ENCODE measurements at regions not wholly inside any gene's neighbourhood (a gene's known extent, or its start where the extent isn't known, plus 50 kb on each side); places are given as distances from the start of the nearest gene placed in this dataset.

DNA sequence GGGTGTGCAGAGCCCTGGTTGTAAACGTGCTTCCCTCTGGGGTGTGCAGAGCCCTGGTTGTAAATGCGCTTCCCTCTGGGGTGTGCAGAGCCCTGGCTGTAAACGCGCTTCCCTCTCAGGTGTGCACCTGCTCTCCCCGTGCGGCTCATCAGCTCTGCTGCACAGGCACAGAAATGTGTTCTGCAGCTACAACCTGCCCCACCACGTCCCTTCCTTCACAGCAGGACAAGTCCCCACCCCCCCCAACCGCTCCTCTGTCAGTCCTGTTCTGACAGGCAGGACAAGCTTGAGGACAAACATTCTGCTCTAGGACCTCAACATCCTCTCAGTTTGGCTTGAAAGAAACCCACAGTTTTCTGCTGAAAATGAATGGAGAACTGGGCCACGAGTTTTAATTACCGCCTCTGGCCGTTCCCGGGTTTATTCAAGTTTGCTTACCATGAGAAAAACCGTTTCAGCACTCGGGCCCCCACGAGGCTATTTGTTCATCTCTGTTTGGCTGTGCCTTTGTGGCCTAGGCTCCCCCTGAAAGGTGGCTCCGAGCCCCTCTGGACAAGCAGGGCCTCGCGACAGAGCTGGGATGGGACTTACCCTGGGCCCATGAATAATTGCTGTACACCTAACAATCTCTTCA is 81.0 kb upstream of the ASB18 start:
- Mint-ChIP-seq H3K9me3 (no peaks in the 10 kb centered on the region), H3K27ac (no peak overlapping the region), H3K27me3 (peaks cover 8% of the 10 kb centered on the region in 2 donors), H3K4me3 (no peak overlapping the region), H3K4me1 (peaks cover 0 to 2% (median 0%) of the 10 kb centered on the region in 3 donors), H3K36me3 (no peaks in the 10 kb centered on the region)
- DNase-seq: no peak
- no peaks in the 10 kb centered on the region for H3K4me1 ChIP-seq (ENCODE audit: control insufficient read depth in 1 of 2, extremely low read depth in 1 of 2, insufficient read depth in 2 of 2, low read length in 2 of 2)
- no peak overlapping the region for H3K27ac ChIP-seq (ENCODE audit: low read length)
- POLR2A ChIA-PET: no interaction called here
- WGBS (ENCODE audit: insufficient coverage): 74% methylated on average over 11 of the region's 18 CpGs
- H3K4me3 ChIP-seq (ENCODE audit: control insufficient read depth in 1 of 2, extremely low read depth in 1 of 2, low read length in 1 of 2): no peak overlapping the region
- peaks cover 0 to 41% of the 10 kb centered on the region in 2 experiments for H3K27me3 ChIP-seq (replicated peaks in 1 of 2; ENCODE audit: control insufficient read depth in 2 of 2, extremely low read depth in 1 of 2, insufficient read depth in 2 of 2, low read length in 1 of 2)
- no peaks in the 10 kb centered on the region for H3K9me3 ChIP-seq
- CTCF ChIA-PET: interaction anchor here in 1 of 2 donors (0.6 kb wide), 1 partner anchor 33 kb away, joined by 4 read pairs; no protein-coding TSS in a partner anchor
- no peaks in the 10 kb centered on the region for H3K36me3 ChIP-seq (ENCODE audit: control insufficient read depth in 2 of 2, extremely low read depth in 1 of 2, insufficient read depth in 1 of 2, low read length in 1 of 2)
- no peak for ATAC-seq (replicated peaks in 1 of 4)

DNA sequence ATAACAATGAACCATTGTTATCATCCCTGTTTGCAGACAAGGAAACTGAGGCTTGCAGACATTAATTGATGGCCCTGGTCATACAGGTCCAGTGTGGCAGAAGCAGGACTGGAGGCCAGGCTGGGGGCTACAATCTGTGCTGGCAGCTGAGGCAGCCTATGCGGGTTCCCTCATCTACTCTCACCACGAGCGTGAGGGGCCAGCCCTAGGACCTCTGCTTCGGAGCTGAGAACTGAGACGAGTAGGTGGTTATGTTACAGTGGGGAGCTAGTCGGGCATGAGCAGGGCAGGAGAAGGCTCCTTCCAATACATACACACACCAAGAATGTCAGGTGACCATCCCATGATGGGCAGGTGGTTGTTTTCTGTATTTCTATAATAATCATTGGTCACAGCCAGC is 82.2 kb upstream of the ASB18 start:
- no peak for DNase-seq
- Mint-ChIP-seq H3K9me3 (no peaks in the 10 kb centered on the region), H3K4me1 (peaks cover 0 to 2% (median 0%) of the 10 kb centered on the region in 3 donors), H3K27ac (no peak overlapping the region), H3K27me3 (peaks cover 8 to 10% of the 10 kb centered on the region in 2 donors), H3K4me3 (no peak overlapping the region), H3K36me3 (no peaks in the 10 kb centered on the region)
- POLR2A ChIA-PET: no interaction called here
- Histone ChIP-seq H3K4me3 (ENCODE audit: control insufficient read depth in 1 of 2, extremely low read depth in 1 of 2, low read length in 1 of 2) (no peak overlapping the region), H3K27me3 (replicated peaks in 1 of 2; ENCODE audit: control insufficient read depth in 2 of 2, extremely low read depth in 1 of 2, insufficient read depth in 2 of 2, low read length in 1 of 2) (peaks cover 0 to 47% of the 10 kb centered on the region in 2 experiments), H3K9me3 (no peaks in the 10 kb centered on the region), H3K4me1 (ENCODE audit: control insufficient read depth in 1 of 2, extremely low read depth in 1 of 2, insufficient read depth in 2 of 2, low read length in 2 of 2) (no peaks in the 10 kb centered on the region), H3K27ac (ENCODE audit: low read length) (no peak overlapping the region), H3K36me3 (ENCODE audit: control insufficient read depth in 2 of 2, extremely low read depth in 1 of 2, insufficient read depth in 1 of 2, low read length in 1 of 2) (no peaks in the 10 kb centered on the region)
- CTCF ChIA-PET: no interaction called here
- no CpG with 5 or more reads among the region's 6 CpGs for WGBS (ENCODE audit: insufficient coverage)
- no peak for ATAC-seq (replicated peaks in 1 of 4)

DNA sequence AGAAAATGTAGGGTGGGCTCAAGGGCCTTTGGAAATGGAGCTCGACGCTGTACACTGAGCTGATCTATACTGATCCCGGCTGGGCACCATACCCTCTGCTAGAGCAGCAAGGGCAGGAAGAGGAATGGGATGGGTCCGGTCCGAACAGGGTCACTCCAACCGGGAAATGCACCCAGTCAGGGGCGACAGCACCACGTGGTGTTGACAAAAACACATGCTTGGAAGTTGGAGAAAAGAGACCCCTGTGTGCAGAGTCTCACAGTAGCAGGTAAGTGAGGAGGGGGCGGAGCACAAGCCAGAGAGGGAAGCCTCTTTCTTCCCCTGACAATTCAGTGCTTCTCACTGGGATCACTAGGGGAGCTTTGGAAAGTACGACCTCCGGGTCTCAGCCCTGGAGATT is 84.1 kb upstream of the ASB18 start:
- Mint-ChIP-seq H3K4me3 (no peak overlapping the region), H3K36me3 (no peaks in the 10 kb centered on the region), H3K27me3 (peaks cover 8 to 20% of the 10 kb centered on the region in 2 donors), H3K9me3 (no peaks in the 10 kb centered on the region), H3K4me1 (peaks cover 4 to 6% (median 6%) of the 10 kb centered on the region in 3 donors), H3K27ac (no peak overlapping the region)
- H3K27me3 ChIP-seq (replicated peaks in 1 of 2; ENCODE audit: control insufficient read depth in 2 of 2, extremely low read depth in 1 of 2, insufficient read depth in 2 of 2, low read length in 1 of 2): peaks cover 0 to 43% of the 10 kb centered on the region in 2 experiments
- DNase-seq (no peak), ATAC-seq (replicated peaks in 1 of 4) (no peak)
- POLR2A ChIA-PET: interaction anchor here in 1 of 2 donors (0.5 kb wide), 1 partner anchor 1244 kb away, joined by 4 read pairs; no protein-coding TSS in a partner anchor
- WGBS (ENCODE audit: insufficient coverage): 80% methylated on average over 7 of the region's 11 CpGs
- CTCF ChIA-PET: interaction anchor here (0.6 to 0.7 kb wide), 6 partner anchors 163 to 1185 kb away, joined by 3 to 4 read pairs (median 3); no protein-coding TSS in a partner anchor
- H3K9me3 ChIP-seq: no peaks in the 10 kb centered on the region
- no peaks in the 10 kb centered on the region for H3K4me1 ChIP-seq (ENCODE audit: control insufficient read depth in 1 of 2, extremely low read depth in 1 of 2, insufficient read depth in 2 of 2, low read length in 2 of 2)
- no peak overlapping the region for H3K27ac ChIP-seq (ENCODE audit: low read length)
- H3K4me3 ChIP-seq (ENCODE audit: control insufficient read depth in 1 of 2, extremely low read depth in 1 of 2, low read length in 1 of 2): no peak overlapping the region
- H3K36me3 ChIP-seq (ENCODE audit: control insufficient read depth in 2 of 2, extremely low read depth in 1 of 2, insufficient read depth in 1 of 2, low read length in 1 of 2): no peaks in the 10 kb centered on the region

DNA sequence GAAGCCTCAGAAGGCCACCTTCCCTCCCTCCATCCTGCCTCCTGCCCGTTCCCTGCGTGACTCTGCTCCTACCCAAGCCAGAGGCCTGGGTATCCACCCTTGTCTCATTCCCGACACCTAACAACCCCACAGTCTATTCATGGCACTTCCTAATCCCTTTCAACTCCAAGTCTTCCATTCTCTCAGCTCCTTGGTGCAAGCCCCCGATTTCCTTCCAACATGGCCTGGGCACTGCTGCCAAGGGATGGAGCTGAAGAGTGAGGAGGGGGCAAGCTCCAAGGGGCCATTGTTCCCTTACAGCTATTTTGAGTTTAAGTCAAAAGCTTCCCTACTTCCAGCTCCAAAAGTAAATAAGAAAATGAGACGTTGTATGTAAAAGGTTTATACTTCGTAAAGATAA is 84.8 kb upstream of the ASB18 start:
- Mint-ChIP-seq H3K4me3 (no peak overlapping the region), H3K36me3 (no peaks in the 10 kb centered on the region), H3K27ac (no peak overlapping the region), H3K9me3 (no peaks in the 10 kb centered on the region), H3K4me1 (peaks cover 4 to 7% (median 5%) of the 10 kb centered on the region in 3 donors), H3K27me3 (peaks cover 8 to 20% of the 10 kb centered on the region in 2 donors)
- ChIA-PET CTCF (interaction anchor here (0.6 to 1.4 kb wide), 2 partner anchors 221 to 234 kb away, joined by 3 read pairs; partner anchors contain the start of gene ACKR3 (in 1 of the 2)), POLR2A (no interaction called here)
- no peaks in the 10 kb centered on the region for H3K9me3 ChIP-seq
- WGBS (ENCODE audit: insufficient coverage): 86% methylated on average over 1 of the region's 6 CpGs
- DNase-seq (no peak), ATAC-seq (replicated peaks in 1 of 4) (no peak)
- H3K36me3 ChIP-seq (ENCODE audit: control insufficient read depth in 2 of 2, extremely low read depth in 1 of 2, insufficient read depth in 1 of 2, low read length in 1 of 2): no peaks in the 10 kb centered on the region
- H3K4me3 ChIP-seq (ENCODE audit: control insufficient read depth in 1 of 2, extremely low read depth in 1 of 2, low read length in 1 of 2): no peak overlapping the region
- H3K4me1 ChIP-seq (ENCODE audit: control insufficient read depth in 1 of 2, extremely low read depth in 1 of 2, insufficient read depth in 2 of 2, low read length in 2 of 2): no peaks in the 10 kb centered on the region
- no peak overlapping the region for H3K27ac ChIP-seq (ENCODE audit: low read length)
- peaks cover 0 to 41% of the 10 kb centered on the region in 2 experiments for H3K27me3 ChIP-seq (replicated peaks in 1 of 2; ENCODE audit: control insufficient read depth in 2 of 2, extremely low read depth in 1 of 2, insufficient read depth in 2 of 2, low read length in 1 of 2)

DNA sequence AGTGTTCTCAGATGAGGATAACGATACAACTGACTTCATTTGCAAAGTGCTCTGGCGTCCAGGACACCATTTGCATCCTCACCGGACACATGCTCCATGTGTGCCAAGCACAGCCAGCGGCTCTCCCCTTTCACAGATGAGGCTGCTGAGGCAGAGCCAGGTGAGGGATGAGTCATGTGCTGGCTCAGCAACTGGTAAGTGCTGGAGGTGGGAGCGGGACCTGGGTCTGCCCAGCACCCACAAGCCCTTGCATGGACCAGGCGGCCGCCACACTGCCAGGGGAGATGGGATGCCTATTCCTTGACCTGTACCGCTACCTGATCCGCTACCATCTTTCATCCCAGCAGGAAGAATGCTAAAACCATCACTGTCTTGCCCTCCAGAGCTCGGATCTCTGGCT is 86.2 kb upstream of the ASB18 start:
- peaks cover 8 to 20% of the 10 kb centered on the region in 2 donors for H3K27me3 Mint-ChIP-seq
- POLR2A ChIA-PET: no interaction called here
- no peaks in the 10 kb centered on the region for H3K9me3 Mint-ChIP-seq
- H3K27ac Mint-ChIP-seq: no peak overlapping the region
- ATAC-seq (replicated peaks in 1 of 4) (no peak), DNase-seq (no peak)
- Histone ChIP-seq H3K36me3 (ENCODE audit: control insufficient read depth in 2 of 2, extremely low read depth in 1 of 2, insufficient read depth in 1 of 2, low read length in 1 of 2) (no peaks in the 10 kb centered on the region), H3K27ac (ENCODE audit: low read length) (no peak overlapping the region), H3K9me3 (no peaks in the 10 kb centered on the region), H3K4me3 (ENCODE audit: control insufficient read depth in 1 of 2, extremely low read depth in 1 of 2, low read length in 1 of 2) (no peak overlapping the region), H3K4me1 (ENCODE audit: control insufficient read depth in 1 of 2, extremely low read depth in 1 of 2, insufficient read depth in 2 of 2, low read length in 2 of 2) (no peaks in the 10 kb centered on the region), H3K27me3 (replicated peaks in 1 of 2; ENCODE audit: control insufficient read depth in 2 of 2, extremely low read depth in 1 of 2, insufficient read depth in 2 of 2, low read length in 1 of 2) (peaks cover 0 to 33% of the 10 kb centered on the region in 2 experiments)
- H3K36me3 Mint-ChIP-seq: no peaks in the 10 kb centered on the region
- CTCF ChIA-PET: no interaction called here
- H3K4me1 Mint-ChIP-seq: peaks cover 4 to 9% (median 5%) of the 10 kb centered on the region in 3 donors
- H3K4me3 Mint-ChIP-seq: no peak overlapping the region
- WGBS (ENCODE audit: insufficient coverage): 74% methylated on average over 10 of the region's 10 CpGs

DNA sequence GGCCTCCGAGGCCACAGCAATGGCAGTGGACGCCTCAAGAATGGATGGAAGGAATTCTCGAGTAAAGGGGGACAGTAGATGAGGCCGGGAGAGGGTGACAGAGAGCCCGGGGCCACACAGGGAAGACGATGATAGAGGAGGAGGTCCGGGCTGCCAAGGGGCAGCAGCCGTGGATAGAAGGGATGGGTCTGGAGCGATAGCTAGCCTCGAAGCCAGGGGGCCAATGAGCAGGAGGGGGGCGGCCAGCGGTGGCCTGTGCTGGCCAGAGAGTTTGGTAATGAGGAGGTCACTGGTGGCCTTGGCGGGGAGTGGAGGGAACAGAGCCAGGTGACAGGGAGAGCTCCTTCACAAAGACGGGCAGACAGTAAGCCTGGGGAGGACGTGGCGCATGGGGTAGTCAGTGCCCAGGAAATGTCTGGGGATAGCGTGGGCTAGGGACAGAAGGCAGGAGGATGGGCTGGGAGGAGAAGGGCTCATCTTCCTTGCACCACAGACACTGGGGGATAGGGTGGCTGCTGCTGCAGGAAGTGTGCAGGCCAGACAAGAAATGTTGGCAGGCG is 87.8 kb upstream of the ASB18 start:
- POLR2A ChIA-PET: no interaction called here
- peaks cover 7 to 20% of the 10 kb centered on the region in 2 donors for H3K27me3 Mint-ChIP-seq
- DNase-seq: no peak
- no peak overlapping the region for H3K4me3 Mint-ChIP-seq
- H3K9me3 ChIP-seq: no peaks in the 10 kb centered on the region
- H3K27ac Mint-ChIP-seq: no peak overlapping the region
- 76% methylated on average over 15 of the region's 18 CpGs for WGBS (ENCODE audit: insufficient coverage)
- H3K27me3 ChIP-seq (replicated peaks in 1 of 2; ENCODE audit: control insufficient read depth in 2 of 2, extremely low read depth in 1 of 2, insufficient read depth in 2 of 2, low read length in 1 of 2): peaks cover 0 to 30% of the 10 kb centered on the region in 2 experiments
- no peak for ATAC-seq (replicated peaks in 1 of 4)
- no peaks in the 10 kb centered on the region for H3K9me3 Mint-ChIP-seq
- no peaks in the 10 kb centered on the region for H3K36me3 ChIP-seq (ENCODE audit: control insufficient read depth in 2 of 2, extremely low read depth in 1 of 2, insufficient read depth in 1 of 2, low read length in 1 of 2)
- CTCF ChIA-PET: interaction anchor here in 1 of 2 donors (0.5 kb wide), 1 partner anchor 14 kb away, joined by 3 read pairs; no protein-coding TSS in a partner anchor
- no peak overlapping the region for H3K27ac ChIP-seq (ENCODE audit: low read length)
- no peak overlapping the region for H3K4me3 ChIP-seq (ENCODE audit: control insufficient read depth in 1 of 2, extremely low read depth in 1 of 2, low read length in 1 of 2)
- no peaks in the 10 kb centered on the region for H3K4me1 ChIP-seq (ENCODE audit: control insufficient read depth in 1 of 2, extremely low read depth in 1 of 2, insufficient read depth in 2 of 2, low read length in 2 of 2)
- H3K36me3 Mint-ChIP-seq: no peaks in the 10 kb centered on the region
- peaks cover 4 to 12% (median 5%) of the 10 kb centered on the region in 3 donors for H3K4me1 Mint-ChIP-seq

Data from T-cell (primary cell).